Coronary artery (tissue), 2 donors: ENCODE measurements at regions not wholly inside any gene's neighbourhood (a gene's known extent, or its start where the extent isn't known, plus 50 kb on each side); places are given as distances from the start of the nearest gene placed in this dataset.

Experiments
- DNase-seq: peaks from one replicate; pipeline ENCODE4 v3.0.0-alpha.2; 2017; ENCODE audit warnings: low spot score
- H3K27ac ChIP-seq, 2 donors: fragments of 200-600 bp; sonication (generic); one replicate each; pipeline ENCODE4 v1.5.1; 2016 to 2019
- H3K4me3 ChIP-seq: fragments of 200-600 bp; sonication (generic); 2 replicates; pipeline ENCODE4 v1.5.1; 2016; ENCODE audit warnings: mild to moderate bottlenecking, moderate library complexity
- TF ChIP-seq, protein P1 (sequence below): fragments of 200-600 bp; sonication (generic); IDR thresholded peaks from one replicate; pipeline ENCODE4 v1.5.1; 2019; ENCODE audit warnings: antibody characterized with exemption

DNA sequence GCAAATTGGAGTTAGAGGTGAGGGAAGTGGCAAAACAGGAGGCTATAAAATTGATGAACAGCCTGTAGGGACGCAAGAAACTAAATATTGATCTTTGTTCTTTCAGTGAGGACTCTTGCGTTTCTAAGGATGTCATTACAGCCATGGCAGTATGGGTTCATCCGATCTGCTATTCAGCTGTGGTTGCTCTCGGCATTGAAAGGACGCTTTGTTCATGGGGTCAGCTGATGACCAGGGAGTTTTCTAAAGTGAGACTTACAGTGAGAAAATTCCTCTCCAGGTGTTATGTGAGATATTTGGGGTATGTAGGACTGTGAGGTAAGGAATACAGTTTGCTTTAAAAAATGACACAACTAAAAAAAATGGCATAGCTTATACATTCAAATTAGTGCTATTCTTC lies 52.7 kb upstream of the PELI1 start:
- no peak overlapping the region for H3K27ac ChIP-seq
- TF ChIP-seq, protein P1, sequence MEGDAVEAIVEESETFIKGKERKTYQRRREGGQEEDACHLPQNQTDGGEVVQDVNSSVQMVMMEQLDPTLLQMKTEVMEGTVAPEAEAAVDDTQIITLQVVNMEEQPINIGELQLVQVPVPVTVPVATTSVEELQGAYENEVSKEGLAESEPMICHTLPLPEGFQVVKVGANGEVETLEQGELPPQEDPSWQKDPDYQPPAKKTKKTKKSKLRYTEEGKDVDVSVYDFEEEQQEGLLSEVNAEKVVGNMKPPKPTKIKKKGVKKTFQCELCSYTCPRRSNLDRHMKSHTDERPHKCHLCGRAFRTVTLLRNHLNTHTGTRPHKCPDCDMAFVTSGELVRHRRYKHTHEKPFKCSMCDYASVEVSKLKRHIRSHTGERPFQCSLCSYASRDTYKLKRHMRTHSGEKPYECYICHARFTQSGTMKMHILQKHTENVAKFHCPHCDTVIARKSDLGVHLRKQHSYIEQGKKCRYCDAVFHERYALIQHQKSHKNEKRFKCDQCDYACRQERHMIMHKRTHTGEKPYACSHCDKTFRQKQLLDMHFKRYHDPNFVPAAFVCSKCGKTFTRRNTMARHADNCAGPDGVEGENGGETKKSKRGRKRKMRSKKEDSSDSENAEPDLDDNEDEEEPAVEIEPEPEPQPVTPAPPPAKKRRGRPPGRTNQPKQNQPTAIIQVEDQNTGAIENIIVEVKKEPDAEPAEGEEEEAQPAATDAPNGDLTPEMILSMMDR = no peak
- no peak for DNase-seq
- no peak overlapping the region for H3K4me3 ChIP-seq

DNA sequence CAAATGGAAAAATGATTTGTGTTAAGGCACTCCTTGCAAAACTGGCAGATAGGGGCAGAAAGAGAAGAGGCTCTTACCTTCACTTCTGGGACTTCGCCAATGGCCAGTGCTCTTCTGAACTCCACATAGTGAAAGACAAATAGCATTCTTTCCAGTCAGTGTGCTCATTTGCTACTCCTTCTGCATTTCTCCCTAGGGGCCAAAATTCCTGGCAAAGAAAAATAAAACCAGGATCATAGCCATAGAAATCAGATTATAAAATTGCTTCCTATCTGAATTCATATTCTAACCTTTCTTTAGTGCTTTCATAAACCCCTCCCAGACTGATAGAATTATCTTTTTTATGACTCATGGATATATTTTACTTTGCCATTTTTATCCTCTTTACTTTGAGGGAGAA lies 56.9 kb upstream of the PELI1 start:
- TF ChIP-seq, protein P1 = no peak
- DNase-seq = no peak
- H3K4me3 ChIP-seq = no peak overlapping the region
- peak overlapping the region in 1 of 2 donors; percentile 88 for H3K27ac ChIP-seq

DNA sequence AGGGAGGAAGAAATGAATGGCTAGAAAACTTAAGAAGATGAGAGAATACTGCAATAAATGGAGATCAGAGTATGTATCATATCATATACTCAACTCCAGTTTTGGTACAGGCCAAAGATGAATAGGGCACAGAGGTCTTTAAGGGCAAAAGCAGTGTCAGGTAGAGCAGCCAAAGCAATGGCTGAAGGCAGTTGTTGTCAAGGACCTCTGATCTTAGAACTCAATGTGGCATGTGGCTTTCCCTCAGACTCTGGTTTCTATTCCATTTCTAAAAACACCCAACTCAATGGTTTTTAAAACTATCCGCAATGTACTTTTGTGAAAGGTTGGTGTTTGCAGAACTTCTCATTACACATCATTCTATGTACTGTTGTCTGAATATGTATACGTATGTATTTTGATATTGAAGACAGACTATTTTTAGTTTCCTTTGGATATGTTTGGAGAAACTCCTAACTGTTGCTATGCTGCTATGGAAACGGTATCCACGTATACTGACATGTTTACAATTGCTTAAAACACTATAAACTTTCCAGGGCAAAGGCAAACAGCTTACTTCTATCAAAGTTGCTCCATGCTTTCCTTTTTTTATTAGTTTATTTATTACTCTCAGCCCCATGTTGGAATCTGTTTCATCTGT lies 58.1 kb upstream of the PELI1 start:
- TF ChIP-seq, protein P1 = no peak
- Histone ChIP-seq H3K27ac (peak overlapping the region; percentile 60 to 88), H3K4me3 (no peak overlapping the region)
- DNase-seq = no peak

DNA sequence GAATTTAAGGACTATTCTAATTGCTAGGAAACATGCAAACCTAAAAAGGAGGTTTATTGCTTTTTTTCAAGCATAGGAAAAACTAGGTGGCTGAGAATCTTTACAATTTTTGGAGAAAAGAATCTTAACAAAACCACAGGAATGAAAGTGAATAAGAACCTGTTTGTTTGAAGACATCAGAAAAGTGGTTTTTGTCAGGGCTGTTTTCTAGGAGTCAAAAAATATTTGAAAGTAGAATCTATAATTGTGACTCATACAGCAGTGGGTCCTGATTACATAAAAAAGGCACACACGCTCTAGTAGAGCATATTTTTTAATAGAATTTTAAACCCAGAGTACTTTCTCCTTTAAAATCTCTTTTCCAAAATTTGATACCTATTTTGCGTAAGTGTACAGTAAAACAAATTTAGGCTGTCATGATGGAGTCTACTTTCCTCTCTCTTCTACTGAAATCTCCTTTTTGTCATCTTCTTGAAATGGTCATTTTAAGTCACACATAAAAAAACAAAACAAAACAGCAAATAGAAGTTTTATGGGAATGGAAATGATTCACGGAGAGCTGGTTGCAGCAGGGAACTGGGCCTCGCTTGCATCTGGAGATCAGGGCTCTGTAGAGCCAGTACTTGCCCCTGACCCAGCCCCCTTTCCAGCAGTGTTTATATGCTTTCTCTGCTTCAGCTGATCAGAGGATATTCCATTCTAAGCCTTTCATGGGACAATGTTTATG lies 59.1 kb upstream of the PELI1 start:
- Histone ChIP-seq H3K4me3 (no peak overlapping the region), H3K27ac (peak overlapping the region; percentile 60 to 88)
- TF ChIP-seq, protein P1 = no peak
- no peak for DNase-seq

DNA sequence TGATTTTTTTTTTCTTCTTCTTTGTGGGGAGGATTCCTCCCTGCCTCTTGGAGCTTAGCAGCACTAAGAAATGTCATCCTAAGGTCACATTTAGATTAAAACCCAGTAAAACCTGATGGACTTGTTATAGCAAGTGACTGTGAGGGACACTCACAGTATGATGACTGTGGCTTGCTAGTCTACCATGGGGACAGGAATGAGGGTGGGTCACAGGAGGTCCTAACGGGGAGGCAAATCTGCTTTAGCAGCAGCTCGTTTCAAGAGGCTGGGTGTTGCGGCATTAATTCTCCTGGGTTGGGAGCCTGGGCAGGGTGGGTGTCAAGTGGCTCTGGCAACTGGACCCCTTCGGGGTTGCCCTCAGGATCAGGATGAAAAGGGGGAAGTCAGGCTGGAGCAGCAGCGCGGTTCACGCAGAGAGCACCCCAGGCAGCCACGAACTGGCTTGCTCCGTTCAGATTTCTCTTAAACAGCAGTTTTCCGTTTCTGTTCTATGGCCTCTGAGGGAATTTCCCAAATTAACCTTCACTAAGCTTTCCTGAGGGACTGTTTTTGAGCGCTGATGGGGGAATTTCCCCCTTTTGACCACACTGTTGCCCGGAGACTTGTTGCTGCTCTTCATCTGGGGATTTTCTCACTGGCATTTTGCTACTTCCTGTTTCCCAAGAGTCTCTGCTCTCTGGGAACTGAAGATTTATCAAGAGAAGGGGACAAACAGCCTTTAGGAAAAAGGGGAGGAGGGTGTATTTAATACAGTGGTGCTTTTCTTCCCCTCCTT lies 59.8 kb upstream of the PELI1 start:
- H3K4me3 ChIP-seq = peak overlapping the region; percentile 30
- TF ChIP-seq, protein P1 = no peak

DNA sequence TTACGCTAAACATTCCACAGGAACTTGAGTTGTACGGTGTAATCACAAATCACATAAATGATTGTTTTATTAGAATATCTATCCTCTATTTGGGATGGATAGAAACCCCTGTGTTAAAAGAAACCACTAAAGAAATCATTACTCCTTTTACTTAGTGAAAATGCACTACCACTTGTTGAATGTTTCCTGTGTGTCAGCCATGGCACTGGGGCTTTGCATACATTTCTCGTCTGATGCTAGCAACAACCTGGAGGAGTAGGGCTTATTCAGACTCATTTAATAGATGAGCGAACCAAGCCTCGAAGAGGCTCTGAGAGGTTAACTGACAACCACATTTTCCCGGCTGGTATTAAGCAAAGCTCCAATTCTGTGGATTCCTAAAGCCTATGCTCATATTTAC lies 60.5 kb upstream of the PELI1 start:
- H3K27ac ChIP-seq = peak overlapping the region; percentile 60 to 88
- TF ChIP-seq, protein P1 = no peak
- no peak for DNase-seq
- H3K4me3 ChIP-seq = no peak overlapping the region

More for the DNA sequence above, 59.8 kb upstream of the PELI1 start:
- H3K27ac ChIP-seq = peak overlapping the region; percentile 60 to 88
- DNase-seq = no peak
